GM21737 (cell line): ENCODE measurements at regions not wholly inside any gene's neighbourhood (a gene's known extent, or its start where the extent isn't known, plus 50 kb on each side); places are given as distances from the start of the nearest gene placed in this dataset.

Experiments
- ATAC-seq: cut with Tn5 transposase; IDR thresholded peaks from one replicate; pipeline ENCODE4 v1.9.1; 2021; ENCODE audit warnings: mild to moderate bottlenecking, moderate library complexity; ENCODE audit not compliant: unreplicated experiment

DNA sequence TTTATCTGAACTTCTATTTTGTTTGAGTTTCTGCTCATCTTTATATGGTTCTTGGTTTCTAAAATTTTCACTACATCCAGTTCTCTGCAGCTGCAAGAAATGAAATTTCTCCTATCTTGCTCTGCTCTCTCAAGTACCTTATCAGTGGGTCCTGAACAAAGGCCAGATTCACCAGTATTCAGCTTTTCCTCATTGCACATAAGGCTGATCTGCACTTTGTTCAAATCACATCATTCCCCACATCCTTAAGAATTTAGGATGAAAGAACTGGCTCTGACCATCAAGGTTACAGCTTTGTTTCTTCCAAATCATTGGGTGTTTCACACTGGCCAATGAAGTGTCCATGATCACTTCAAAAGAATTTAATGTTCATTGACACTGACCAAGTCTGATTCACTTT is 211.4 kb downstream of the GRIN2B start:
- no peak for ATAC-seq

DNA sequence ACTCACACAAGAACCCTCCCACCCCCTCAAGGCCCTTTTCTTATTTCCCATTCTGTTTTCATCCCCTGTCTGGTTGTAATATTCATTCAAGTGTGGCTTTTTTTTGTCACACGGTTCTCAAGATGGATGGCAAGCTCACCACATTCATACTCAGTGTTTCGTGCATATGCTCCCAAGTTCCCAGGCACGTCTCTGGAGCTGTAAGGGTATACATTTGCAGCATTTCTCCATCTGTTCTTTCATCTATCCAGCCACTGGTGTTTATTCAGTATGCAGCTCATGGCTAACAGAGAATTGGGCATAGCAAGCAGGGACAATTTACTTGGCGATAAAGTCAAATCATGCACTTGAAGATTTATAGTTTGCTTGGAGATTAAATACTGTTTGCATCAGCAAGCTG is 212.1 kb downstream of the GRIN2B start:
- no peak for ATAC-seq

DNA sequence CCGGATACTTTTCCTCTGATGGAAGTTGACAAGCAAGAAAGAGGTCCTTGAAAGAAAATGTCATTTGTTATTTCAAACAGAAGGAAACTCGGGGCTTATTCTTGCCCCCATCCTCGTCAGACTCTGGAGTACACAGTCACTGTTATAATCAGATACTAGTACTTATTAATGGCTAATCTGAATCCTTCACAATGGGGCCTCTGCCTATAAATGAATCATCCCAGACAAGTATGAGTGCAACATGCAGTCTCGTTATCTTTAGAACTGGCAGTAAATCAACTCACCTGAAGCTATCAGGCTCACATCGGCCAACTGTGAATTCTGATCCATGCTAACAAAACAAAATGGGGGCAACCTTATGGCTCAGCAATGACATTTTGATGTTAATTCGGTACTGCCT is 216.7 kb downstream of the GRIN2B start:
- no peak for ATAC-seq

DNA sequence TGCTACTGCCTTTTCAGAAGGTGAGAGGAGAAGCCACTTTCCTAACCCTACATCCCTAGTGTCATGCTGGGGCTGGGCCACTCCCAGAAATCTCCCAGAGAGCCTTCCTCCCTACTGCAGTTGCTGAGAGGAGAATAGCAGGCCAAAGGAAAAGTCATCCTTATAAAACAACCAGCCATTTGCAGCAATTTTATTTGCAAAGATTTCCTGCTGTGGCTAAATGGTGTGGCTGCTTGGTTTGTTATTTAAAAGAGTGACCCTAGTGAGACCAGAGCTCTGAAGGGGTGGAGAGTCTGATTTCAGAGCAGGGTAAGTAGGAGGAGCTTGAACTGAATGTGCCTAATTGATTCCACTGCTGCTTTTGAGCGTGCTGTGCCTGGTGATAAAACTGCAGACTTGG is 232.0 kb downstream of the GRIN2B start:
- ATAC-seq = no peak

DNA sequence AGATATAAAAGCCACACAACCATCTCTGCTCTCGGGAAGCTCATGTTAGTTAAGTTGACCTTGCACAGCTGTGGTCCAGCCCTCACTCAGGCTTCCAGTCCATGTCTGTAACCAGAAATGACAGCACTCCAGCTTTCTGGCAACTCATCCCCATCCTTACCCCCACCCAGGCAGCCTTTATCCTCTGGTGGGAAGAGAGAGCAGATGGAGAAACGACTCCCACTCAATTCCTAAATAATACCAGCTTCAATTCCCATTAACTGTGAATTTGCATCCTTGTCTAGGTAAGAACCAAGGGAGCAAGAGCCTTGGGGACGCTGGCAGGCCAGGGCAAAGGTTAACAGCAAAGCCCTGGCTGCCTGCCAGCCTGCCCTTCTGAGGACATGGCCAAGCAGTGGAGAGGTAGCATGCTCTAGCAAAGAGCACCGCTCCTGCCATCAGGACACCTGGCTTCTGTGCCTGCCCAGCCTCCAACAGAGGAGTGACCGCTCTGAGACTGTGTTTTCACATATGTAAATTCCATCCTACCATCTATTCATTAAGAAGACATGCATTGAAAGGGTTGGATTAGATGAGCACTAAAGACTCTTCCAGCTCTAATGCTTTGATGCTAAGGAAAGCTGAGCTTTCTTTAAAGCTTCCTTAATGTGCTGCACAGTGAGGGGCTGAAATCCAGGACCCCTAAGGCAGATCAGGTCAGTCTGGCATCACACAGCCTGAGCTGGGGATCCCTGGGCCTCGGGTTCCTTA is 236.1 kb downstream of the GRIN2B start:
- ATAC-seq = no peak

DNA sequence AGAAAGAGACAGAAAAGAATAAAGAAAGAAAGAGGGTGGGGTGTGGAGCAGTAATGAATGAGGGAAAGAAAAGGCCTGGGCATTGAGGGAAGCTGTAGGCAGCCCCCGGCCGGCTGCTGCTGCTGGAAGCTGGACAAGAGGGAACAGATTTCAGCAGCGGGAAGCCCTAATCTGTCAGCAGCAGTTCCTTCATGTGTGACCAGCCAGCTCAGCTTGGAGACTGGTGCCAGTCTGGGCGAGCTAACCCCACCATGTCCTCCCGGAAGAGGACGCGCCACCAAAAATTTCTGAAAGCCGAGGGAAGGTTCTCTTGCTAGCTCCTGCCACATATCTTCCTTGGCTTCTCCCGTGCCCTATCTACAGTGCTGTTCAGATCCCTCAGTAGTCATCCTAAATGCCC is 236.8 kb downstream of the GRIN2B start:
- ATAC-seq = no peak

DNA sequence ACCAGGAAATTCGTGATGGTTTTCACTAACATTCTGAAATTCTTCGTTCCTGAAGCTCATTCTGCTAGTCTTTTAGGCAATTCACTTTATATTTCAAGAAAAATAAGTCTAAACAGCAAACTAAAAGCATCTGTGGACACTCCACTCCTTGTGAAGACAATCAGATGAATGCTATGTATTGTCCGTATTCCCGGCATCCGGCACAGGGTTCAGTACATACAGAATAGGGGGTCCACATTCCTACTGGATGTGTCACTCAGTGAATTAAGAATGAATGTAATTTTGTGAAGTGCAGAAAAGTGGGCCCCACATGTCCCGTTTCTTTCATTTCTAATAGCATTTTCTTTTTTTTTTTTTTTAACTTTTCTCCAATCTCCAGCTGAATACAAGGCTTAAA is 241.3 kb downstream of the GRIN2B start:
- no peak for ATAC-seq

DNA sequence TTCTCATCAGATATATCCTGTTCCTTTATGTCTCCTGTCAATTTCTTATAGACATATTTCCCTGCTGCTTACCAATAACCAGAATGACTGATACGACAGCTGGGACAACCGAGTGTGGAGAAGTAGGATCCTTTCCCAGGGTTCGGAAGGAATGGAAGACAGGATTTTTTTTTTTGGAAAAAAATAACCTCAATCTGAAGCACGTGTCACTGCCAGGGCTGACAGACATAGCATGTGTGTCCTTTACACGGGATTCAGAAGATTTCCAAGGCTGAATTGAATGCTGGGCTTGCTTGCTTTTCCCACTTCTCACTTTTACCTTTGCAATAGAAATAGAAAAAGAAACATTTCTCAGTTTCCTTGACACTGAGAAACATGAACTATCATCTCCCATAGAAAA is 245.7 kb downstream of the GRIN2B start:
- no peak for ATAC-seq

DNA sequence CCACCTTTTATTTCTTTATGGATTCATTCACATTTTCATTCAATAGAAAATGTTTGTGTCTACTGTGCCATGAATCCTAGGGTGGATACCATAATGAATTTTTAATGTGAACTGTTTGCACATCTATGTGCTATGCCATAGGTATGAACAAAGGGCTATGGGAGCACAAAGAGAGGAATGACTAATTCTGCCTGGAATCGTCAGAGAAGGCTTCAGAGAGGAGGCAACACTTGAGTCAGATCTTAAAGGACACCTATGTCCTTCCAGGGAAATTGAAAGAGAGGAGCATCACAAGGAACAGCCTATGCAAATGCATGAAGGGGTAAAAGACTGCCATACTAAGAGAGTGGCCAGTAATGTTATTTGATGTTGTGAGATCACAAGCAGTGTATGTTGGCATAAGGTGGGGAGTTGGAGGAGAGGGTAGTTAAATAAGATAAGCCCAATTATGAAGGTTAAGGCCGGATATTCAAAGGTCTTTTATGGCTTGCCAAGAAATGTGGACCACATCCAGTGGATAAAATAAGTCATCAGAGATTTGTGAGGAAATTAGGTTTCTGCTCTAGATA is 246.7 kb downstream of the GRIN2B start:
- no peak for ATAC-seq

DNA sequence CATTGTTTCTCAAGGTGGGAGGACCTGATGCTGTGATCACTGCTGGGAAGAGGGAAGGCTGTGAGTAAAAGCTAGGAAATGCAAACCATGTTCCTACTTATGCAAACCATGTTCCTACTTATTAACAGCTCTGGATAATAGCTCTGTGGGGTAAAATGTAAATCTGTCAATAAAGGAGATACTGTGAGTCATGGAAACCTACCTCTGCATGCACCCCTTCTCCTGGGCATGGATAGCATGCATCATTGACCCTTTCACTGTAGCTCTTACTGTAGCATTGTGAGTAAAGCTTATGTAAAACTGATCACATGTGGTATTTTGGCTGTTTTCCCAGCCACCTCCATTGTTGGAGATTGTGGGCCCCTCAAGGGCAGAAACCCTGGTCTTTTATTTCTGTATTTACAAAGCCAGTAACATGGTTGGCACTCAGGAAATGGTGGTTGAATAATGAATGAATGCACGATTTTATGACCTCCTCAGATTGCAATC is 253.7 kb downstream of the GRIN2B start:
- ATAC-seq = no peak

DNA sequence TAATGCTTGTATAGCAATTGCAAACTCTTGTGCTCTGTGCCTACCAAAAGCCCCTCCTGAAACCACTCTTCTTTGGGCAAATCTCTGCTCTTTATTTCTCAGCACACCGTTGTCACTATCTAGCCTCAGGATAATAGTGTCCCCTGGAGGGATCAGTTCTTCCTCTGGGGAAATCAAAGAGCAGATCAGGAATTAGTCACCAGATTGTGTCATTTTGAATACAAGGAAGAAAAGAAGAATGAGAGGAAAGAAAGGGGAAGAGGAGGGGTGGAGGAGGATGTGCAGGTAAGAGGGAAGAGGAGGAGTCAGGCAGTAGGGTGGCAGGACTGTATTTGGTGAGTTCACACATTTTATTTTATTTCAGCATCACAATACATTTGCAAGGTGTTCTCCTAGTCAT is 256.4 kb downstream of the GRIN2B start:
- ATAC-seq = no peak

DNA sequence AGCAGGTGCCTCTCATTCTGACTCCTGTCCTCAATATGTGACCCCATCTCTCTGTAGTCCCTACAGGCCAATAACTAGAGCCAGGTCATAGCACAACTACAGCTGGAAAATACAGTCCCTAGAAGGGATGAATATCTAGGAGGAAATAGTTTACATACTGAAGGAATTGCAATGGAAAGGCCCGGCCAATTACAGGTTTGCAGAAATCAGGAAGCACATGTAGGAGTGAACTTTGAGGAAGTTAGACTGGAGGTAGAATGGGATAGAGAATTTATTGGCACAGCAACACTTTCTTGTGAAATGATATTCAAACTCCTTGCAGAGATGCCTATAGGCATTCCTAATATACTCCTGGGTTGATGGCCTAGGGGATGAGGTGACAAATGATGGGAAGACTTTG is 257.3 kb downstream of the GRIN2B start:
- ATAC-seq = no peak

DNA sequence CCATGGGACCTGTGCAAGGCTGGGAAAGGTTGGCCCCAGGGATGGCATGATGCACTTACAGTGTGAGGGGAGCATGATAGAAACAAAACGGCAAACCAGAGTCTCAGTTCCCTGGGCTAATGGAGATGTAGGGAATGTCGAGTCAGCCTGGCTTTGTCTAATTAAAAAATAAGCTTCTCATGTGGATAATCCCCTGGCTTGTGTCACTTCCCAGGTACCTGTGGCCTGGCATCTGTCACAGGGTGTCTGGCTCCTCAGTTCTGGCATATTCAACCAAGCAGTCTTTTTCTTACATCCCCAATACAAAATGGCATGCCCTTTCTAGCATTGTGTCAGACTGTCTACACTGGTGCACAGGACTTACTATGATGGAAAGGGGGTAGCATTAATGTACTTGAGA is 261.4 kb downstream of the GRIN2B start:
- ATAC-seq = no peak

DNA sequence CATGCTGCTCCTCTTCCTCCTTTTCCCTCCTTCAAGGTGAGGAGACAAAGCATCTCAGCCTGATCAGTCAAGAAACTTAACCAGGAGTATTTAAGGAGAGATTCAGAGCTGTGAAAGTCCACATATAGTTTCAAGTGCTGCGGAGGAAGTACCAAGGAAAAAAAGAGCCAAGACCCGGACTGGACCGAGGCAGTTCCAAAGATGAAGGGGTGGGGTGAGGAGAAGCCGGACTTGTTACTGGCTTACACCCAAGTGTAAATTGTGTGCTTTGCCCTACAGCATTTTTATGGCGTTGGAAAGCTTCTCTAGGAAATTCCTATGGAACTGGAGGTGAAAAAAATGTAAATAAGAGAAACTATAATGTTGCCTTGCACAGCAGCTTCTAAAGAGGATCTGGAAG is 263.1 kb downstream of the GRIN2B start:
- no peak for ATAC-seq

DNA sequence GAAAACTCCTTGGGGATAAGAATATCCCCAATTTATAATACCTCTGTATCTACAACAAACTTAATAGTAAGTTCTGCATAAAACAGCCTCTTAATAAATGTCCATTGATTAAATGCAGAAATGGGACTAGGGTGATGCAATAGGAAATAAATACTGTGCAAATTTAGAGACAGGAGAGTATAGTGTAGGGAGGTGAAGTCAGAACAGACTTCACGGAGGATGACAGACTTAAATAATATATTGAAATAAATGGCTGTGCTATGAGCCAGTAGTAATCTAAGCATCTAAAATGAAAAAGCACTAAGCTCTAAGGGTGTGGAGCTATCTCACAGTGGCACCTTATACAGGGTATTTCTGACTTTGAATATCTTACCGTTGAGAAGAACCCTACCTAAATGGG is 265.3 kb downstream of the GRIN2B start:
- ATAC-seq = no peak

DNA sequence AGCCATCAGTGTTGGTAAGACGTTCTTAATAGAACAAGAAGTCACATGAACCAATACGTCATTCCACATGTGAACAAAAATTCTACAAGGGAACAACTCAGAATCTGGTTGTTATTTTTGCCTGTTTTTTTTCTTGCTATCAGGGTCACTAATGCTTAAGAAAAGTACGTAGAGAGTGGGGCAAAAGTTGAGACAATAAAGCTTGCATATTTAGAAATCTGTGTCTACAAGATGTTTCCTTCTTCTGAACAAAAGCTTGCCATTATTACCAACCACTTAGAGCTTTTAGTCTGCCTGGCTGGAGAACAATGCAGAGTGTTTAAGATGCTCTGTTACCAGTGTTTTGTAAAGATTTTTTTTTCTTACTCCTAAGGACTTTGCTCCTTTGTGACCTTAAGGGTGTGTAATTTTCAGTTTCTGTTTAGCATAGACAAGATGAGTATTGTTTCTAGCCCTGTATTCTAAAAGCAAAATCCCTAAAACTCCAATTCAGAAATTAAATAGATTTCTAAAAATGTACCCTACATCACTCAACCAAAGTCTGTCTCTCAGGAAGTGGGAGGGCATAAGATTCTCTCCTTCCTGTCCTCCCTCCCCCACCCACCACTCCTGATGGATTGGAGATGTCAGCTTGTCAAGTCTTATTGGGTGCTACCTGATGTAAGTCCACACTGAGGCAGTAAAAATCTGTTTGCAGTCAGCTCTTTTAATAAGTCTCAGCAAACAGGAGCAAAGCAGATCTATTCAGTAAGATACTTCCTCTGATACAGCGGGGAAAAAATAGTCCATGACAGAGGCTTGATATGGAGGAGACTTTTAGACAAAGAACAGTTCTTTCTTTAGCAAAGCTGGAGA is 267.6 kb downstream of the GRIN2B start:
- no peak for ATAC-seq

DNA sequence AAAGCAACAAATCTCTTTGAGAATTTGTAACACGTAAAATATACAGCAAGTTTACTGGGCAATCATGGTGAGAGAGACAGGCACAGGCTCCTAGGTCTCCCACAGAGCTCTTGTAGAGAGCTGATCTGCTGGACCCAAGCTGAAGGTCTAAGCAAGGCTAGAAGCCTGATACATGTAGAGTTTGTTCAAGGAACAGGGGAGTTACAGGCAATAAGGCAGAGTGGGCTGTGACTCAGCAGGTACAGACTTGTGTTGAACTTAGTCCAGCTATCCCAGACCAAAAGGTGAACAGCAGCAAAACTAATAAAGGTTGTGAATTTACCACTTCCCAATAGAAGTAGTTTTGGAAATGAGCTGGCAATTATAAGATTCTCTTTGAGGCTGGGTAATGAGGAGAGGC is 273.6 kb downstream of the GRIN2B start:
- ATAC-seq = no peak

DNA sequence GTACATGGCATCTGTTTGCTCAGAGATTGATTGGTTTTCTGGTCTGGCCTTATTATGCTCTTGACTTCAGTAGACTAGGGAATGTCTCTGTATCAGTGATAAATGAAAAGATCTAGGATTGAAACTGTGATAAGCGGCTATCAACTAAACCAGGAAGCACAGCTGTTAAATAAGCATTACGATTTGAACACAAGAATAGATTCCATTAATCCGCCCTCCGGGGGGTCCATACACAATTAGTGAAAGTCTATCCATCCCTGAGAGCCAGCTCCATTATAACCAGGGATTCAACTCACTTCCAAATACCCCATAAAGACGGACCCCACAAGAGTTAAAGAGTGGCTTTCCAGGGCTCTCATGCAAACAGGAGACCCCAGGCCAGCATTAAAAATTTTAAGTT is 279.0 kb downstream of the GRIN2B start:
- no peak for ATAC-seq

DNA sequence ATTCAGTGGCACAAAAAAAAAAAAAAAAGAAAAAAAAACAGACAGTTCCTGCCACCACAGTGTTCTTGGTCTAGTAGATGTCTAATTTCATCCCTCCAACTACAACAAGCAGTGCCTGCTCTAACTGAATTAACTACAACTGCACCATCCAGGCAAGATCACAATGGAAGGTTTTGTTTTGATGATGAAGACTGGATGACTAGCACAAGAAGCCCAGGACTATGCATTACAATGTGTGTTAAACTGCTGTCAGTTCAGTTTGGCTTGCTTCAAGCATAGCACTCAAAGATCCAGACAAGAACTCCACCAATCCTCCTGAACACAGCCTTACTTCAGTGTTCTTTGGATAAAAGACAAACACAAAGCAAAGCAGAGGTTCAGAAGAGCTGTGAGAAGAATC is 279.9 kb downstream of the GRIN2B start:
- ATAC-seq = no peak

DNA sequence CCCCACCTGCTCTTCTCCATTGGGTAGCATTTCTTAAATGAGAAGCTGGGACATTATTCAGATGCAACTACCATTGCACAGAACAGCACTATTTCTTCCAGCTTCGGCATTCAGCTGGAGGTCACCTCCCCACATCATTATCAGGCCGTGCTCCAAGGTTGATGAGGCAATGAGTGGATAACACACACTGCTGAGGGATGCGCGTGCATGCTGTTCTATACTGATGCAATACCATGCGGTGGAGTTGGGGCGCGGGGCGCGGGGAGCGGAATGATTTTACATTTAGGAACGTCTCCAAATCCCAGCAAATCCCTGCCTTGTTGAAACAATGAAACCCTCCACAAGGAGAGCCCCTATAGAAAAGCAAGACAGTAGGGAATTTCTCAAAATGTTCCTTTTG is 283.4 kb downstream of the GRIN2B start:
- no peak for ATAC-seq

DNA sequence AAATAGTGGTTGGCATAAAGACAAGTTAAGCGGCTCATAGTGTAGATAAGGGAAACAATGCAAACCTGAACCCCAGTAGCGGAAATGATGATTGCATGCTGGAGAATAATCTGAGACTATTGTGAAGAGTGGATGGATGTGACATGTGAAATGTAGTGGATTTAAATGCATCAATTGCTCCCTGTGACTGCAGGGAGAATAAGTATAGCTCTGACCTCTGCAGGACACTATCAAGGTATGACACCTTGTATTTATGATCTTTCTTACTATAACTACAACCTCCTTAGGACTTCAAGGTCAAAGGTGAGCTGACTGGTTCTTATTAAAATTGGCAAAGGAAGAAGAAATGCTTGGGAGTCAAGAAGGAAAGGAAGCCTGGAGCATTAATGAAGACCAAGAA is 285.6 kb downstream of the GRIN2B start:
- no peak for ATAC-seq

DNA sequence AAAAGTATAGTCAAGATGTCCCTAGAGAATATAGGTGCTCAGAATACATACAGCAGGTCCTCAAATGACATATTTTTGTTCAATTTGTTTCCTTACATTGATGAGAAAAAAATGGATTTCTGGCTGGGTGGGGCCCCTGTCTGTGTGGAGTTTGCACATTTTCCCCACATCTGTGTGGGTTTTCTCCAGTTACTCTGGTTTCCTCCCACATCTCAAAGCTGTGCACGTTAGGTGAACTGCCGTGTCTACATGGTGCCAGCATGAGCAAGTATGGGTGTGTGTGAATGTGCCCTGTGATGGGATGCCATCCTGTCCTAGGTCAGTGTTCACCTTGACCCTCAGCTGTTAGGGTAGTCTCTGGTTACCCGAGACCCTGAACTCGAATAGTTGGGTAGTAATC is 289.1 kb downstream of the GRIN2B start:
- ATAC-seq = no peak
